HG03139 (cell line): ENCODE measurements at regions not wholly inside any gene's neighbourhood (a gene's known extent, or its start where the extent isn't known, plus 50 kb on each side); places are given as distances from the start of the nearest gene placed in this dataset.
"Not testable (repeated sequence)": the region's sequence is repeated elsewhere in the genome, so short reads cannot be mapped to it uniquely, and the experiment has no call there.

Experiments
- ATAC-seq: cut with Tn5 transposase; IDR thresholded peaks from one replicate; pipeline ENCODE4 v1.9.1; 2021; ENCODE audit not compliant: unreplicated experiment

DNA sequence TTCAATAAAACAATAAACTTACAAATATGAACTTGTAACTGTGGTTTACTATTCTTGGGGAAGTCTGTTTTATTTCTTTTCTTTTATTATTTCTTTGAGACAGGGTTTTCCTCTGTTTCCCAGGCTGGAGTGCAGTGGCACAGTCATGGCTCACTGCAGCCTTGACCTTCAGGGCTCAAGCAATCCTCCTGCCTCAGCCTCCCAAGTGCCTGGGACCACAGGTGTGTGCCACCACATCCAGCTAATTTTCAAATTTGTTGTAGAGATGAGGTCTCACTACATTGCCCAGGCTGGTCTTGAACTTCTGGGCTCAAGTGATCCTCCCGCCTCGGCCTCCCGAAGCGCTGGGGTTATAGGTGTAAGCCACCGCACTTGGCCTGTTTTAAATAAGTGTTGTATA, 343.4 kb downstream of the SOX9 start:
- ATAC-seq = not testable (repeated sequence)

DNA sequence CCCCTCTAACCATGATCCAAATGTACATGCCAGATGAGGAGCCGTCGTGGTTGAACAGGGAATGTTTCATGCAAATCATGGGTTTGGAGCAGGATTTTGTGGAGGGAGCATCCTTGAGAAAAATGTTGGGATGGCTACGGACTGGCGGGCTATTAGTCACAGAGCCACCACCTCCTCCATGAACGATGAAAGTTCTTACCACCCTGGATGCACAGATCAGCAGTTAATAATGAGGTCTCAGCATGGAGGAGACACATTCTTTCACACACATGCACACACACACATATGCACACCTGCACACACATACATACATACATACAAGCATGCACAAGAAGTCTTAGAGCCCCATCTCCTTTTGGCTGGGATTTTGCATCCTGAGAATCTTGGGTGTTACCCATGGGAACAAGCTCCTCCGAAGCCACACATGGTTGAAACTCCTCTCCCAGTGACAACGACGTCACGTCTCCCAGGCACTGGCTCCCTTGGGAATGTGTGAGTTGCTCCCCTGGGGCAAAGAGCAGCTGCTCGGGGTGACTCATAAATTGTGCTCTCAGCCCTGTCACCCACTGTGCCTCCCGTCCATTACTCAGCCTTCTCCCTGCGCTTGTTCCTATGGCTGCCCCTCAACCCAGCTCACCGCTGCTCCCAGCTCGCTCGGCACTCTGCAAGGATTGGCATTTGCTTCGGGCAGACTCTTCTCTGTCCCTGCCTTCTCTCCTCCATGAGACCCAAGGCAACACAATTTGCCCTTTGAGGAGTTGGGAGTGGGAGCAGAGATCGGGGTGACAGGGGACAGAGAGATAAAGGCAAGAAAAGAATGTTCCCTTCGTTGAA, 344.6 kb downstream of the SOX9 start:
- peak; percentile 34 for ATAC-seq

DNA sequence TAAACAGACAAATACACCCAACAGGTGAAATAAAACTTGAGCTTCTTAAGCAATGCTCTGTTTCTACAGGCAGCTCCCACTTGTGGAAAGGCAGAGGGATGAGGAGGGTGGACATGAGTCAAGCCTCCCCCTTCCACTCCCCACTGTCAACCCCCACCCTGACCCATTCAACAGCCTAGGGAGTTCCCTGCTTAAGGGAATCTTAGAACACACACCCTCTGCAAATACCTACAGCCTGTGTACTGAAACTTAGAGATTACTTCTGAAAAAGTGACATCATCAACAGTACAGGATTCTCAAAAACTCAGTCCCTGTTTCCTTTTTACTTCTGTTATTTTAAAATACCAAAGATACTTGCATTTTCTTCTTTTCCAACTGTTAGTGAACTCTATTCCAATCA, 345.4 kb downstream of the SOX9 start:
- ATAC-seq = peak; percentile 54

GRCh38 chr17:72466606-72467005, 345.8 kb downstream of the SOX9 start:
- no peak for ATAC-seq

- ATAC-seq = no peak
Observed at GRCh38 chr17:72467841-72468653, 347.2 kb downstream of the SOX9 start.

- ATAC-seq = no peak
Observed at GRCh38 chr17:72468841-72469240, 348.0 kb downstream of the SOX9 start.

GRCh38 chr17:72470121-72470705, 349.4 kb downstream of the SOX9 start:
- no peak for ATAC-seq

GRCh38 chr17:72470734-72471133, 349.9 kb downstream of the SOX9 start:
- ATAC-seq = no peak

DNA sequence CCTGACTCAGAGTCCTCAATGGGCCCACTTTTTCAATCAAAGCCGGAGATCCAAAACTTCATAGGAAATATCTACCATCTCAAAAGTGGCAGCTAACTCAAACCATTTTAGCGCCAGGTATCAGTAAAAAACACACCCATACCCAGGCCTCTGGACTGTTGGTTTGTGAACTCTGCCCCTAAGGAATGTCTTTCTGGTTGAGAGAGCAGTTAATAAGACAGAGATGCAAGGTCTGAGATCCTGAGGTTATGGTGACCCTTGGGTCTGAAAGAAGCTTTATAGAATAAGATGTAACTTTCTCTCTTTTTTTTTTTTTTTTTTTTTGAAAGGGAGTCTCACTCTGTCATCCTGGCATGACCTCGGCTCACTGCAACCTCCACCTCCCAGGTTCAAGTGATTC, 350.5 kb downstream of the SOX9 start:
- ATAC-seq = no peak

DNA sequence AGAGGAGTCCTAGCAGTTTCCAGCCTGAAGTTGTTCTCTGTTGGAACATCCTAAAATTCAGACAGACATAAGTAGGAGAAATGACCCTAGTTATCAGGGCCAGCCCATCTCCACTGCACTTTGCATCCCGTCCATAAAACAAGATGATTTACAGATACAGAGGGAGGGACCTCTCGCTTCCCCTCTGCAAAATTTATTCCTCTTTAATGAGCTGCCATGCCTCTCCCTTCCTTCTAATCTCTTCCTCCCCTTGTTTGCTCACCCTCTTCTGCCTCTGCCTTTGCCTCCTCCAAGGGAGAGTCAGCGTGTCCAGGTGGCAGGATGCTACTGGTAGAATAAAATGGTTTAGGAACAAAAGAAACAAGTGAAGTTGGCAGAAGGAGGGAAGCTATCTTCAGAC, 351.3 kb downstream of the SOX9 start:
- no peak for ATAC-seq

DNA sequence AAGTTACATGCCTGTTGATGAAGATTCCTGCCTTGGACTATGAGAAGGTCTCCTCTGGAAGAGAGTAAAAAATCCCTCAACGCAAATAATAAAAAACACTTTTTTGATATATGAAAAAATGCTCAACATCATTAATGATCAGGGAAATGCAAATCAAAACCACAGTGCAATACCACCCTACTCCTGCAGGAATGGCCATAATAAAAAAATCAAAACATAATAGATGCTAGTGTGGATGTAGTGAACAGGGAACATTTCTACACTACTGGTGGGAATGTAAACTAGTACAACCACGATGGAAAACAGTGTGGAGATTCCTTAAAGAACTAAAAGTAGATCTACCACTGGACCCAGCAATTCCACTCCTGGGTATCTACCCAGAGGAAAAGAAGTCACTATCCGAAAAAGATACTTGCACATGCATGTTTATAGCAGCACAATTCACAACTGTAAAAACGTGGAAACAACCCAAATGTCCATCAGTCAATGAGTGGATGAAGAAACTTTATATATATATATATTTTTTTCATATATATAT, 352.1 kb downstream of the SOX9 start:
- ATAC-seq = not testable (repeated sequence)

DNA sequence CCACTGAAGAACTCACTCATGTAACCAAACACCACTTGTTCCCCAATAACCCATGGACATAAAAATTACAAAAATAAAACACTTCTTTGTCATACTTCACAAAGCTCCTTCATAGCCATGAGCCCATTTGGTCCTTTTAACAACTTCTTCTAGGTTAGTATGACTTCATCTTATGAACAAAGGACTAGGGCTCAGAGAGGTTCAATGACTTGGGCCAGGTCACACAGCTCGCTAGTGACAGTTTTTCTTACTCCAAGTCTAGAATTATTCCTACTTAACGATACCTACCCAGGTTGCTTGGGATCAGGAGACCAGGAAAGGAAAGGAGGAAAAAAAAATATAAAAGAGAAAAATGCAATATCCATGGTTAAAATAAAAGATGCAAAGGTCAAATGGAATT, 353.4 kb downstream of the SOX9 start:
- no peak for ATAC-seq

DNA sequence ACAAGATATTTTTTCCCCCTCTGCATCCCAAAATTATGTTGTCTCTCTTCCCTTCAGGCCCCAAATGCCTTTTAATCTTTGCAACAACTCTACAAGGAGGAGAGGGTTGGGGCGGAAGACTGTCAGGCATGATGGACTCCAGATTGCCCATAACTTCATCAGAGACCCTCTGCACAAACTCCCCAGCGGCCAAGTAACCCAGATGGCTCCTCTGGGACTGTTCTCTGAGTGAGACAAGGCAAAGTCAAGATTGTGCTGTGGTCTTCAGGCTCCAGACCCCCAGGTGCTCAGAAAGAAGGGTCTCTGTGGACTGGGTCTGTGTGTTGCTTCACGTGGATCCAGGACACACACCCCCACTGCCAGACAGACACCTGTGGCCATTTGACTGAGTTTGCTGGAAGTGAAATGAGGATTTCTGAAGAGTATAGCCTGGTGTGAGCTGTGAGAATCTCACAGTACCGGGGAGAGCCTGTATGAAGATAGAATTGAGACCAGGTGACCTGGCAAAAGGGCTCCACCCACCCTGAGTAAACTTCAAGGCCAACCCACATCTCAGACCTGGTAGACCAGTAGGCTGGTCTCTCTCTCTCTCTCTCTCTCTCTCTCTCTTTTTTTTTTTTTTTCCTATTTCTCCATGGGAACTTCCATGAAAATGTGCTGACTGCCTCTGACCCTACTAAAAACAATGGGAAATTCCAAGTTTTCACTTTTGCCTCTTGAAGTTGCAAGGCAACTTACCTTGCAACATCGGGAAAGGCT, 354.1 kb downstream of the SOX9 start:
- ATAC-seq = no peak

DNA sequence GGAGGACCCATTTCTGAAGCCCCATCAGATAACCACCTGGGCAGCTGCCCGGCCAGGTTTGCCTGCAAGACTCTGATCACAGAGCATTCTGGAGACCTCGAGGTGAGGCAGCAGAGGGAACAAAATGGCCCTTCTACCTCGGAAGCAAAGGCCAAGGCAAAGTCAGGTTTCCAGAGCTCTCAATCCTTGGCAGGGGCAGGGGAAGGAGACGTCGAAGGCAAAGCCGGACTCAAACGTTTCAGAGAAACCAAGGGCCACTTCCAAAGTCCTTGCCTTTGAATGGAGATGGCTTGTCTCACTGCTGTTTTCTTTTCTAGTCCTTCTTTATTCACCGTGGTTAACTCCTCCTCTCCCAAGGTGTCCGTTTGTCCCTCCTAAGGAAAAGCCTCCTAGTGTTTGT, 355.3 kb downstream of the SOX9 start:
- no peak for ATAC-seq

GRCh38 chr17:72476575-72476986, 355.8 kb downstream of the SOX9 start:
- no peak for ATAC-seq

DNA sequence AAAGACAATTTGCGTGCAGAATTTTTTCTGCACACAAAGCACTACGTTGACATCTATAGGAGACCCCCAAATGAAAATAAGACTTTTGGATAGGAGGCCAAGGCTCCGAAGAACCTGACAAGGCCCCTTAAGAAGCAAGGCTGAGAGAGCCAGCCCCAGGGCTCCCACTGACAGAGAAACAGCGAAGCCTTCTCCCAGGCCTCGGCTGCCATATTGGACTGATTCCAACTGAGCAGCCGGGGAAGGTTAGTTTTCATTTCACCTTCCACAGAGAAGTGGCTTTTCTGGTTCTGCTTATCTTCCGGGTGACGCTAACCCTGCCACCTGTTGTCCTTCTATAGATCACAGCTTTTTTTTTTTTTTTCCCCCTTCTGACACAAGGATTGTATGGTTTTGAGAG, 356.7 kb downstream of the SOX9 start:
- no peak for ATAC-seq

GRCh38 chr17:72479113-72479512, 358.3 kb downstream of the SOX9 start:
- no peak for ATAC-seq

DNA sequence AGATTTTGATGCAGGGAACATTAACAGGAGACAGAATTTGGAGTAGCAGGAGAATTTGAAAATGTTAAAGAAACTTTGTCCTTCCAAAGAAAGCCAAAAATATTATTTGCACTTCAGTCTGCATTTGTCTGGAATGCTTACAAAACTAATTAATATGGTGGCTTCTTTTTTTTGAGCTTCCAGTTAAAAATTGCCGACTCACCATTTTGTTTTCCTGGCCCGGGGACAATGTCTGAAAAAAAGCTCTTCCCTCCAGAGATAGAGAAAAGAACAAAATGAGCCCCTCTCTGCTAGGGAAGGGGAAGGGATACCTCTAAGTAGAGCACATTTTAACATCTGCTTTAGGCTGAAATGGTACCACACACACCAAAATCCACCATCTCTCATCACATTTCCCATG, 360.8 kb downstream of the SOX9 start:
- ATAC-seq = no peak

- ATAC-seq = no peak
Observed at GRCh38 chr17:72485596-72485995, 364.8 kb downstream of the SOX9 start.

GRCh38 chr17:72486806-72487205, 366.0 kb downstream of the SOX9 start:
- no peak for ATAC-seq
